BJ (cell line): ENCODE measurements at regions not wholly inside any gene's neighbourhood (a gene's known extent, or its start where the extent isn't known, plus 50 kb on each side); places are given as distances from the start of the nearest gene placed in this dataset.
"Not testable (repeated sequence)": the region's sequence is repeated elsewhere in the genome, so short reads cannot be mapped to it uniquely, and the experiment has no call there.

Source experiments
- CTCF ChIA-PET: fragments of 350-600 bp; formaldehyde crosslinking; extraction: SDS; loops from one replicate; lab custom pipeline; 2021; ENCODE audit warnings: antibody characterized with exemption, inconsistent platforms; lab: Yijun Ruan, JAX
- POLR2A ChIA-PET: fragments of 300-600 bp; sonication (Branson Sonifier 250); formaldehyde crosslinking; extraction: SDS; loops from one replicate; lab custom pipeline; 2021; ENCODE audit warnings: antibody characterized with exemption; lab: Charles Lee
- DNase-seq: peaks from one replicate; pipeline ENCODE4 v3.0.0-alpha.2; 2011; ENCODE audit warnings: low read depth
- H3K27me3 ChIP-seq: 2 replicates; pipeline ENCODE4 v1.6.0; 2011; ENCODE audit warnings: low read length; ENCODE audit not compliant: control insufficient read depth, insufficient read depth
- H3K36me3 ChIP-seq: 2 replicates; pipeline ENCODE4 v1.5.1; 2011; ENCODE audit warnings: low read length; ENCODE audit not compliant: control insufficient read depth, insufficient read depth
- H3K4me3 ChIP-seq: 2 replicates; pipeline ENCODE4 v1.5.1; 2011; ENCODE audit warnings: low read depth, mild to moderate bottlenecking, control low read depth, low read length
- TF ChIP-seq, protein P1 (sequence below): IDR thresholded peaks from 2 replicates; pipeline ENCODE4 v1.5.1; 2011; ENCODE audit warnings: low read depth, mild to moderate bottlenecking, control low read depth, inconsistent platforms, low read length, moderate library complexity; ENCODE audit not compliant: insufficient read depth

DNA sequence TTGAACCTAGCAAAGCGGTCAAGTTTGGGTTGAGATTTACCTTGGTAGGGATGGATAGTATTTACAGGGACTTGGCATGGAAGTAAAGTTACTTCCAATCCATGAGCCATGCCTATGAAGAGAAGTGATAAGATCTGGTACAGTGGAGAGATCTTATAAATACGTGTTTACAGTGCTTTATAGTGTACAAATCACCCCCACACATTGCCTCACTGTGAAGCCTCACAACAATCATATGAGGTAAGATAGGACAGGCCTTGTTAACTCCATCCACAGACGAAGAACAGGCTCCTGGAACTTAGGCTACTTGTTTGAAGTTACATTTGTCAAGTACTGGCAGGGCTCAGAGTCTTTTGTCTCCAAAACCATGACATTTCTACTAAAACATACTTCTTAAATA, 159.8 kb downstream of the PLPPR4 start:
- H3K4me3 ChIP-seq, result no peak overlapping the region
- DNase-seq, result no peak
- ChIA-PET POLR2A (no interaction called here), CTCF (interaction anchor here (1.6 kb wide), 1 partner anchor 10 kb away, joined by 3 read pairs; no protein-coding TSS in a partner anchor)
- no peaks in the 10 kb centered on the region for H3K27me3 ChIP-seq
- TF ChIP-seq, protein P1, sequence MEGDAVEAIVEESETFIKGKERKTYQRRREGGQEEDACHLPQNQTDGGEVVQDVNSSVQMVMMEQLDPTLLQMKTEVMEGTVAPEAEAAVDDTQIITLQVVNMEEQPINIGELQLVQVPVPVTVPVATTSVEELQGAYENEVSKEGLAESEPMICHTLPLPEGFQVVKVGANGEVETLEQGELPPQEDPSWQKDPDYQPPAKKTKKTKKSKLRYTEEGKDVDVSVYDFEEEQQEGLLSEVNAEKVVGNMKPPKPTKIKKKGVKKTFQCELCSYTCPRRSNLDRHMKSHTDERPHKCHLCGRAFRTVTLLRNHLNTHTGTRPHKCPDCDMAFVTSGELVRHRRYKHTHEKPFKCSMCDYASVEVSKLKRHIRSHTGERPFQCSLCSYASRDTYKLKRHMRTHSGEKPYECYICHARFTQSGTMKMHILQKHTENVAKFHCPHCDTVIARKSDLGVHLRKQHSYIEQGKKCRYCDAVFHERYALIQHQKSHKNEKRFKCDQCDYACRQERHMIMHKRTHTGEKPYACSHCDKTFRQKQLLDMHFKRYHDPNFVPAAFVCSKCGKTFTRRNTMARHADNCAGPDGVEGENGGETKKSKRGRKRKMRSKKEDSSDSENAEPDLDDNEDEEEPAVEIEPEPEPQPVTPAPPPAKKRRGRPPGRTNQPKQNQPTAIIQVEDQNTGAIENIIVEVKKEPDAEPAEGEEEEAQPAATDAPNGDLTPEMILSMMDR, result no peak
- H3K36me3 ChIP-seq, result no peaks in the 10 kb centered on the region

DNA sequence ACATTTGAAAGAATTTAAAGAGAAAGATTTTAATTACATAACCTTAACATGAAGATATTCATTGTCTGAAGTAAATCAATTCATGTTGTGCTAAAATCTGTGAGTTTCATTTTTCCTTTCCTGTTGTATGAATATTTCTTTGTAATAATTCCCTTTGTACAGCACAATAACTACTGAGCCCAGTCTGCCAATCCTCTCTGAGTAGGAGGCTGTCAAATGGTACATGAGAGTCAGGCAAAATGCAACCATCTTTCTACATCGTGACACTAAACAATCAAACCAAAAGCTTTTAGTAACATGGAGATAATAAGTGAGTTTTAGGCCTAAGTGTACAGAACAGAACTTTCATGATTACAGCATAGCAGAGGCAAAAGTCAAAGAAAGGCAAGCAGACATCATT, 165.5 kb downstream of the PLPPR4 start:
- DNase-seq, result no peak
- H3K27me3 ChIP-seq, result no peaks in the 10 kb centered on the region
- ChIA-PET CTCF (interaction anchor here (1.2 kb wide), 1 partner anchor 249 kb away, joined by 4 read pairs; no protein-coding TSS in a partner anchor), POLR2A (no interaction called here)
- H3K4me3 ChIP-seq, result no peak overlapping the region
- H3K36me3 ChIP-seq, result no peaks in the 10 kb centered on the region
- TF ChIP-seq, protein P1, result no peak

DNA sequence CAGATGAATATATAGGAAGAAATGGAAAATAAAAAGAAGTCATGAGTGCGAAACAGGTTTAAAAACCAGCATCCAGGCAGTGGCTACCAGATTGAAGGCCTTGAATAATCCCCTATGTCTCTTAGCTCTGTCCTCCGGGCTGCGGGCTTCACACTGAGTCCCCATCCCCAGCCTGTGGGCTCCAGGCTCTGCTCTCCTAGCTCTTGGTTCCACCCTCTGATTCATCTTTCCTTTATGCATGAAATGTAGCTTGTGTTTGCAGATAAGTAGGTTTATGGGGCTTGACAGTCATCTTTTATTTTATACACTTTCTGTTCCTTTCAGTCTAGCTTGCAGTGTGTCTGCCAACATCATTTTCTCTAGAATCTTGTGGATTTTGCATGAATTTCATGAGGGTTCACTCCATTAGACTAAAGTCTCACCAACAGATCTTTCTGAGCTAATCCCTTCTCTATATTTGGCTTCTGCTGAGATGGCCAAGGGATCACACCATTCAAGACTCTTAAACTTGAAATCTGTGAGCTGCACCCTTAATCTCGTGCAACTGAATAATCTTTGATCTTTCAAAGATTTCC, 174.5 kb downstream of the PLPPR4 start:
- no peak for DNase-seq
- no peaks in the 10 kb centered on the region for H3K36me3 ChIP-seq
- CTCF ChIA-PET, result no interaction called here
- POLR2A ChIA-PET, result no interaction called here
- H3K27me3 ChIP-seq, result no peaks in the 10 kb centered on the region
- TF ChIP-seq, protein P1, result no peak
- H3K4me3 ChIP-seq, result no peak overlapping the region

DNA sequence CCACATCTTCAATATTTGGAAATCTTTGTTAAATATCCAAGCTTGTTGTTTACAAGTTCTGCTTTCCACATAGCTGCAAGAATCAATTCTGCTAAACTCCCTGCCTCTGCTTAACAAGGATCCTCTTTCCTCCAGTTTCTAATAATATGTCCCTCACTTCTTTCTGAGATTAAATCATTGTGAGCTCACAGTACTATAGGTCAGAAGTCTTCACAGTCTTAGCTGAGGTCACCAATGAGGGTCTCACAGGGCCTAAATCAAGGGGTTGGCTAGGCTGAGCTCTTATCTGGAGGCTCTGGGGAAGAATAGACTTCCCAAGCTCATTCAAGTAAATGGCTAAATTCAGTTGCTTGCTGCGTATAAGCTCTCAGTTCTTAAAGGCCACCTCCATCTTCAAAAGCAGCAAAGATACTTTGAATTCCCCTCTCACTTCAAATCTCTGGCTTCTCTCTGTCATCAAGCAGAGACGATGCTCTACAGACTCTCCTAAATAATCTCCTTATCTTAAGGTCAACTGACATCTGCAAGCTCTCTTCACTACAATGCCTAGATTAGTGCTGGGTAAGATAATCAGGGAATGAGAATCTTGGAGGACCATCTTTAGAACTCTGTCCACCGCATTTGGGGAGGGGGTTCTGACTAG, 175.3 kb downstream of the PLPPR4 start:
- DNase-seq, result no peak
- Histone ChIP-seq H3K36me3 (no peaks in the 10 kb centered on the region), H3K27me3 (no peaks in the 10 kb centered on the region), H3K4me3 (no peak overlapping the region)
- ChIA-PET CTCF (interaction anchor here (0.9 to 1.1 kb wide), 3 partner anchors 18 to 259 kb away, joined by 3 to 6 read pairs (median 4); no protein-coding TSS in a partner anchor), POLR2A (no interaction called here)
- TF ChIP-seq, protein P1, result no peak

DNA sequence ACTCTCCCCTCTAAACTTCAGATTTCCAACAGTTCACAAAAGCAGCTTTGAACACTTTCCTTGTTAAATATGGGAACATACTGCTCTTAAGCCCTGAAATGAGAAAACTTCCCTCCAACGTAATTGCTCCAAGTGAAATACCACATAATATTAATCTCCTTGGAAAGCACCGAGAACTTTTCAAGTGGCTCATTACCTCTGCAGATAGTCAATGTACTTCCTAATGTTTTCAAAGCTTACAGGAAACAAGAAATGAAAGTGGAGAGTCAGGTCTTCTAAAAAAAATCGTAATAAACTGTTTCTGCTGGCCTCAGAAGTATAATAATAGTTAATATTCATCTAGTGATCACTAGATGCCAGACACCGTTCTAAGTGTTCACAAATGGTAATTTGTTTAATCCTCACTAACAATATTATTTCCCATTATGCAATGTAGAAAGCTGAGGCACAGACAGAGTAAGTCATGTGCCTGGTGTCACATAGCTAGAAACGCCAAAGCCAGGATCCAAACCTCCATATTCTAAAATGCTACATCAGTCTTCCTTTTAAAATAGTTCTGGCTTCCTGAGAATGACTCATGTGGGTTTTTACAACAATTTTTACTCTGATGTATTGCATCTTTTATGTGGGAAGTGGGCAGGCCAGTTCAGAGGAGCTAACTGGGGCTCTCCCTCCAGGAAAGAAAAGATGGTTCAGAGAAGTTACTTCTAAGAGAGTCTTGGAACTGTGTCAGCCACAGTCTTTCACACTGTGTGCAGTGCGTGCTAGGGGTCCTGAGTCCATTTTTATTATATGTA, 177.2 kb downstream of the PLPPR4 start:
- peak; percentile 82 for DNase-seq
- H3K27me3 ChIP-seq, result no peaks in the 10 kb centered on the region
- CTCF ChIA-PET, result interaction anchor here (1.1 to 1.4 kb wide), 2 partner anchors 267 to 647 kb away, joined by 3 read pairs; no protein-coding TSS in a partner anchor
- H3K36me3 ChIP-seq, result no peaks in the 10 kb centered on the region
- TF ChIP-seq, protein P1, result no peak
- POLR2A ChIA-PET, result no interaction called here
- H3K4me3 ChIP-seq, result no peak overlapping the region

DNA sequence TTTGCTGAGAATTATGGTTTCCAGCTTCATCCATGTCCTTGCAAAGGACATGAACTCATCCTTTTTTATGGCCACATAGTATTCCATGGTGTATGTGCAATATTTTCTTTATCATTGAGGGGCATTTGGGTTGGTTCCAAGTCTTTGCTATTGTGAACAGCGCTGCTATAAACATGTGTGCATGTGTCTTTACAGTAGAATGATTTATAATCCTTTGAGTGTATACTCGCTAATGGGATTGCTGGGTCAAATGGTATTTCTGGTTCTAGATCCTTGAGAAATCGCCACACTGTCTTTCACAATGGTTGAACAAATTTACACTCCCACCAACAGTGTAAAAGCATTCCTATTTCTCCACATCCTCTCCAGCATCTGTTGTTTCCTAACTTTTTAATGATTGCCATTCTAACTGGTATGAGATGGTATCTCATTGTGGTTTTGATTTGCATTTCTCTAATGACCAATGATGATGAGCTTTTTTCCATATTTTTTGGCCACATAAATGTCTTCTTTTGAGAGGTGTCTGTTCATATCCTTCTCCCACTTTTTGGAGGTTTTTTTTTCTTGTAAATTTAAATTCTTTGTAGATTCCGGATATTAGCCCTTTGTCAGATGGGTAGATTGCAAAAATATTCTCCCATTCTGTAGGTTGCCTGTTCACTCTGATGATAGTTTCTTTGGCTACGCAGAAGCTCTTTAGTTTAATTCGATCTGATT, 180.1 kb downstream of the PLPPR4 start:
- not testable (repeated sequence) for H3K27me3 ChIP-seq, H3K4me3 ChIP-seq, H3K36me3 ChIP-seq, DNase-seq
- ChIA-PET CTCF (interaction anchor here (1.0 to 1.5 kb wide), 2 partner anchors 10 to 21 kb away, joined by 4 to 5 read pairs; no protein-coding TSS in a partner anchor), POLR2A (interaction anchor here (1.4 kb wide), 1 partner anchor 21 kb away, joined by 10 read pairs; no protein-coding TSS in a partner anchor)
